ENCODE measurements at regions not wholly inside any gene's neighbourhood (a gene's known extent, or its start where the extent isn't known, plus 50 kb on each side); places are given as distances from the start of the nearest gene placed in this dataset.

DNA sequence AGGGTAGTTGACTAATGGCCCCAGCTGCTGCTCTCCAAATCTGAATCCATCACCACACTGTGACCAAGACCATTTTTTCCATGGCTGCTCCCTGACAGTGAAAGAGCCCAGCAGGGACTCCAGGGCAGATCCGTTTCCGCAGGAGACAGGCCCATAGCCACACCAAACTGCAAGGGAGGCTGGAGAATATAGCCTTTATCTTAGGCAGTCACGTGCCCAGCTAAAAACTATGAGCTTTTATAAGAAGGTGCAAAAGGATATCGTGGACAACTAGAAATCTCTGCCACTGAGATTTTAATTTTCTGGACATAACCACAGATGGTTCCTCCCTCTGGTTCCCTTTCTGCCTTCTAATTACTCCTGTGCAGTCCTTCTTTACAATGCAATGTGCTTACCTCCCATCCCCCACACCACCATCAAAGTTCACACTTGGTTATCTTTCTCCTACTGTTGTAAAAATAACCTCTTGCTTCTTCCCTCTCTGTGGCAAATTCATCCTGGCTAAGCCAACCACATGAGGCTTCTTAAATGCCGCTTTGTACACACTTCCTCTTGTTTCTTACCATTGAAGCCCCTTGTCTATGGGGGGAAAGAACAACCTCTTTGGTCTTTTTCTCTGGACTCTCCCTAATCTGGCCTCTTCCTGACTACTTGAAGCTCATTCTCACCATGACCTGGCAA, 233.7 kb downstream of the SHQ1 start:
- TF ChIP-seq CTCF (IDR thresholded peaks at IDR 0.05; ENCODE audit: low read depth, low read length) (no peak), POLR2A (IDR thresholded peaks at IDR 0.05; ENCODE audit: extremely low read depth, insufficient read length) (no peak), MYC (IDR thresholded peaks at IDR 0.05; ENCODE audit: low read depth, low read length) (no peak), MAX (IDR thresholded peaks at IDR 0.05; ENCODE audit: low read depth, low read length) (no peak)
